ENCODE measurements at regions not wholly inside any gene's neighbourhood (a gene's known extent, or its start where the extent isn't known, plus 50 kb on each side); places are given as distances from the start of the nearest gene placed in this dataset.

- no peaks in the 10 kb centered on the region for H3K9me3 ChIP-seq
- ATAC-seq, result no peak
- intact Hi-C loops (cut with DNase I), result no loop called here
- peak overlapping the region in 2 of 4 donors; percentile 10 to 28 for H3K27ac ChIP-seq
- TF ChIP-seq POLR2A (IDR thresholded peaks at IDR 0.05) (no peak), CTCF (IDR thresholded peaks at IDR 0.05) (no peak)
- DNase-seq, result no peak
- WGBS, 2 donors, result 69 to 77% methylated on average over 6 of the region's 6 CpGs
- H3K4me1 ChIP-seq, result peaks cover 8% of the 10 kb centered on the region
- no peaks in the 10 kb centered on the region for H3K36me3 ChIP-seq (replicated peaks in 1 of 2; ENCODE audit: insufficient read depth in 1 of 2, low read depth in 2 of 2)
- H3K27me3 ChIP-seq, result no peaks in the 10 kb centered on the region
- no peak overlapping the region for H3K4me3 ChIP-seq
Measured at GRCh38 chr4:18319431-18319830, 297.9 kb upstream of the LCORL start.

DNA sequence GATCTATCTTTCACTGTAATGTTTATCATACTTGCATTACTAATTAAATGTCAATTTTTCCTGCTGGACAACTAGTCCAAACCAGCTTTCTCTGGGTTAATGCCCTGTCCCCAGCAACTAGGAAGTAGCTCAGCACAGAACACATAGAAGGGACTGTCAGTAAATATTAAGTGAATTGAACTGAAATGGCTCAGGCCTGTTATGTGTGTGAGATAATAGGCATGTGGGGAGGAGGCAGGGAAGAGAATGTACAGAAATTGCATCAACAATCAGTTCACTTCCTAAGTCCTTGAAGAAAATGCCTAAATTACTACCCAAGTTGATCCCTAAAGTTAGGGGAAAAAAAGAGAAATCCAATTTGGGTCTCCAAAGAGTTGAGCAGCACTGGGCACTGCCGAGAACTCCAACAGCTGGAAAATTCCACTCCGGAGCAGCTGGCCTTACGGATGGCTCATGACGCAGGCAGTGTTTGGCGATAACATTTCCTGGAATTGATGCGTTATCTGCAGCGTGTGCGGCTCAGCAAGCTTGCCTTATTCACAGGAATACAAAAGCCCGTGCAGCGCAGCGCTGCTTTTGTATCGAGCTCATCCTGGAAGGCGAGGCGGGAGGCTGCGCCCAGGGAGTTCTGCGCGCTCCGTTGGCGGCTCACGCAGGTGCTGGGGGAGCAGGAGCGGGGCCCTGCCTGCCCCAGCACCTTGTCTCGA, 297.3 kb upstream of the LCORL start:
- H3K4me1 ChIP-seq, result peaks cover 8% of the 10 kb centered on the region
- intact Hi-C loops (cut with DNase I), result no loop called here
- TF ChIP-seq POLR2A (IDR thresholded peaks at IDR 0.05), result peak in 1 of 3 donors; percentile 14
- TF ChIP-seq CTCF (IDR thresholded peaks at IDR 0.05), result no peak
- H3K36me3 ChIP-seq (replicated peaks in 1 of 2; ENCODE audit: insufficient read depth in 1 of 2, low read depth in 2 of 2), result no peaks in the 10 kb centered on the region
- H3K4me3 ChIP-seq, result no peak overlapping the region
- DNase-seq (peak; percentile 21 to 53 (median 33)), ATAC-seq (peak; percentile 68)
- H3K9me3 ChIP-seq, result no peaks in the 10 kb centered on the region
- H3K27me3 ChIP-seq, result no peaks in the 10 kb centered on the region
- H3K27ac ChIP-seq, result peak overlapping the region in 2 of 4 donors; percentile 10 to 28
- WGBS, 2 donors, result 16 to 21% methylated on average over 22 of the region's 22 CpGs

GRCh38 chr4:18314731-18315130, 293.2 kb upstream of the LCORL start:
- Histone ChIP-seq H3K4me1 (peaks cover 8% of the 10 kb centered on the region), H3K36me3 (replicated peaks in 1 of 2; ENCODE audit: insufficient read depth in 1 of 2, low read depth in 2 of 2) (no peaks in the 10 kb centered on the region), H3K27ac (no peak overlapping the region), H3K27me3 (no peaks in the 10 kb centered on the region), H3K4me3 (no peak overlapping the region), H3K9me3 (no peaks in the 10 kb centered on the region)
- no peak for TF ChIP-seq POLR2A (IDR thresholded peaks at IDR 0.05)
- TF ChIP-seq CTCF (IDR thresholded peaks at IDR 0.05), result no peak
- ATAC-seq (no peak), DNase-seq (no peak)
- 14 to 21% methylated on average over 3 of the region's 3 CpGs for WGBS, 2 donors
- intact Hi-C loops (cut with DNase I), result no loop called here

DNA sequence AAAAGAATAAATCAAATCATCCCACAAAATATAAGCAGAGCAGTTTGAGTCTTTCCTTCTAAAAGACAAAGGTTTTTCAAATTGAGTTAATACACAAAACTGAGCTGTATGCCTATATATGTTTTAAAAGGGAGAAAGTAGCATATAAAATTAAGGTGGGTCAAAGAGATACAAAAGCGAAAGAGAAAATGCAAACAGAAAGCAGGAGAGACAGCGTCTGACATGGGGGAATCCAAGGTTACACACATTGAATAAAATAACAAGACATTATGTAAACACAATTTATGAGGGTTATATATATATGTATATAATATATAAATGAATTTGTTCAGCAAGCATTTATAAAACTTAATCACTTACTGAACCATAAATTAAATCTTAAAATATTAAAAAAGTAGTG, 276.1 kb upstream of the LCORL start:
- H3K9me3 ChIP-seq, result no peaks in the 10 kb centered on the region
- DNase-seq (no peak), ATAC-seq (no peak)
- TF ChIP-seq POLR2A (IDR thresholded peaks at IDR 0.05) (no peak), CTCF (IDR thresholded peaks at IDR 0.05) (no peak)
- 43 to 51% methylated on average over 2 of the region's 2 CpGs for WGBS, 2 donors
- H3K27ac ChIP-seq, result no peak overlapping the region
- H3K27me3 ChIP-seq, result no peaks in the 10 kb centered on the region
- no peaks in the 10 kb centered on the region for H3K36me3 ChIP-seq (replicated peaks in 1 of 2; ENCODE audit: insufficient read depth in 1 of 2, low read depth in 2 of 2)
- no peaks in the 10 kb centered on the region for H3K4me1 ChIP-seq
- no peak overlapping the region for H3K4me3 ChIP-seq
- intact Hi-C loops (cut with DNase I), result no loop called here

- intact Hi-C loops (cut with DNase I), result no loop called here
- no peaks in the 10 kb centered on the region for H3K9me3 ChIP-seq
- no peaks in the 10 kb centered on the region for H3K4me1 ChIP-seq
- DNase-seq (no peak), ATAC-seq (no peak)
- H3K27me3 ChIP-seq, result no peaks in the 10 kb centered on the region
- WGBS, 2 donors, result 61 to 72% methylated on average over 2 of the region's 2 CpGs
- H3K4me3 ChIP-seq, result no peak overlapping the region
- TF ChIP-seq POLR2A (IDR thresholded peaks at IDR 0.05), result no peak
- no peak for TF ChIP-seq CTCF (IDR thresholded peaks at IDR 0.05)
- no peaks in the 10 kb centered on the region for H3K36me3 ChIP-seq (replicated peaks in 1 of 2; ENCODE audit: insufficient read depth in 1 of 2, low read depth in 2 of 2)
- H3K27ac ChIP-seq, result no peak overlapping the region
Measured at GRCh38 chr4:18296411-18296810, 274.9 kb upstream of the LCORL start.
